ENCODE measurements at regions not wholly inside any gene's neighbourhood (a gene's known extent, or its start where the extent isn't known, plus 50 kb on each side); places are given as distances from the start of the nearest gene placed in this dataset.

GRCh38 chr15:79601405-79602086 is 169.4 kb downstream of the MINAR1 start:
- TF ChIP-seq EZH2 (IDR thresholded peaks at IDR 0.05) (no peak), FOXP2 (optimal IDR thresholded peaks at IDR 0.05; ENCODE audit: control extremely low read depth, extremely low read length, insufficient read depth) (no peak), POLR2AphosphoS5 (IDR thresholded peaks at IDR 0.05; ENCODE audit: borderline replicate concordance, low read depth, low read length) (no peak)

Data from SK-N-MC (cell line).